ENCODE measurements at regions not wholly inside any gene's neighbourhood (a gene's known extent, or its start where the extent isn't known, plus 50 kb on each side); places are given as distances from the start of the nearest gene placed in this dataset.

DNA sequence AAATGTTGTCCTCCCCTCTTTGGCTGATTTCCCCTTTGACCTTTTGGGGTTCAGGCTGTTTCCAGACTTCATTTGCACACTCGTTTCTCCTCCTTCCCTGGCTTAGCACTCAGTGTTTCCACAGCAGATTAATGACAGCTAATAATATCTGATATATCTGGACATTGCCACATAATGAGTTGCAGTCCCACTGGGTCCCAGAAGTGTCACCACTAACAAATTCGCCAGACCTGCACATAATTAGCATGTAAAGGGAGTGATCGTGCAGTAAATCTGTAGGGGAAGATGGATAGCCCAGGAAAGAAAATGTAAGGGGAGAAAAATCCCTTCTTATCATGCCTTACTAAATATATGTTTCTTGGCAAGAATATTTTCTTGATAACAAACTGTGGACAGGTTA is 922.1 kb downstream of the TFAP2A start:
- intact Hi-C loops (cut with DNase I): no loop called here
- no peaks in the 10 kb centered on the region for H3K4me1 ChIP-seq
- H3K27me3 ChIP-seq: no peaks in the 10 kb centered on the region
- TF ChIP-seq POLR2A (IDR thresholded peaks at IDR 0.05) (no peak), POLR2AphosphoS5 (IDR thresholded peaks at IDR 0.05; ENCODE audit: insufficient read depth in 1 of 2, low read depth in 1 of 2) (no peak)
- TF ChIP-seq, protein P1, sequence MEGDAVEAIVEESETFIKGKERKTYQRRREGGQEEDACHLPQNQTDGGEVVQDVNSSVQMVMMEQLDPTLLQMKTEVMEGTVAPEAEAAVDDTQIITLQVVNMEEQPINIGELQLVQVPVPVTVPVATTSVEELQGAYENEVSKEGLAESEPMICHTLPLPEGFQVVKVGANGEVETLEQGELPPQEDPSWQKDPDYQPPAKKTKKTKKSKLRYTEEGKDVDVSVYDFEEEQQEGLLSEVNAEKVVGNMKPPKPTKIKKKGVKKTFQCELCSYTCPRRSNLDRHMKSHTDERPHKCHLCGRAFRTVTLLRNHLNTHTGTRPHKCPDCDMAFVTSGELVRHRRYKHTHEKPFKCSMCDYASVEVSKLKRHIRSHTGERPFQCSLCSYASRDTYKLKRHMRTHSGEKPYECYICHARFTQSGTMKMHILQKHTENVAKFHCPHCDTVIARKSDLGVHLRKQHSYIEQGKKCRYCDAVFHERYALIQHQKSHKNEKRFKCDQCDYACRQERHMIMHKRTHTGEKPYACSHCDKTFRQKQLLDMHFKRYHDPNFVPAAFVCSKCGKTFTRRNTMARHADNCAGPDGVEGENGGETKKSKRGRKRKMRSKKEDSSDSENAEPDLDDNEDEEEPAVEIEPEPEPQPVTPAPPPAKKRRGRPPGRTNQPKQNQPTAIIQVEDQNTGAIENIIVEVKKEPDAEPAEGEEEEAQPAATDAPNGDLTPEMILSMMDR (IDR thresholded peaks at IDR 0.05): no peak
- H3K36me3 ChIP-seq: no peaks in the 10 kb centered on the region
- no peak overlapping the region for H3K27ac ChIP-seq
- H3K4me3 ChIP-seq: no peak overlapping the region
- no peaks in the 10 kb centered on the region for H3K9me3 ChIP-seq
- DNase-seq (ENCODE audit: extremely low spot score in 2 of 2): no peak

DNA sequence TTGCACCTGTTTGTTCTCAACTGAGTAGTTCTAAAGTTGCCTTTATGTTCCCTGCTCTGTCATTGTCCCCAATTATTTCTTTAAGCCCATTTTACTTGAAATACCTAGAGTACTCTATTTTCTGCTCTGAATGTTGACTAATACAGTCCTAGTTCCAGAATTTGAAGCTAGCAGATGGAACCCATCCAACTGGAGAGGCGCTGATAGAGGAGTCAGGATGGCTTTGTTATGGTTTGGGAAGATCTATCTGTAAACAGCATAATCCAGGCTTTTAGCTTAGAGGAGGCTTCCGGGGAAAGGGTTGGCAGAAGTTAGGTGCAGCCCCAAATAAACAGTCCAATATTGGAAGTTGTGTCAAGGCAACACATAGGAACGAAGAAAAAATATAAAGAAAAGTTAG is 927.7 kb downstream of the TFAP2A start:
- H3K4me1 ChIP-seq: peaks cover 3% of the 10 kb centered on the region
- no peak overlapping the region for H3K4me3 ChIP-seq
- no peak overlapping the region for H3K27ac ChIP-seq
- intact Hi-C loops (cut with DNase I): no loop called here
- H3K9me3 ChIP-seq: no peaks in the 10 kb centered on the region
- no peaks in the 10 kb centered on the region for H3K27me3 ChIP-seq
- no peak for TF ChIP-seq POLR2AphosphoS5 (IDR thresholded peaks at IDR 0.05; ENCODE audit: insufficient read depth in 1 of 2, low read depth in 1 of 2)
- TF ChIP-seq, protein P1 (IDR thresholded peaks at IDR 0.05): no peak
- no peak for TF ChIP-seq POLR2A (IDR thresholded peaks at IDR 0.05)
- DNase-seq (ENCODE audit: extremely low spot score in 2 of 2): no peak
- H3K36me3 ChIP-seq: no peaks in the 10 kb centered on the region

DNA sequence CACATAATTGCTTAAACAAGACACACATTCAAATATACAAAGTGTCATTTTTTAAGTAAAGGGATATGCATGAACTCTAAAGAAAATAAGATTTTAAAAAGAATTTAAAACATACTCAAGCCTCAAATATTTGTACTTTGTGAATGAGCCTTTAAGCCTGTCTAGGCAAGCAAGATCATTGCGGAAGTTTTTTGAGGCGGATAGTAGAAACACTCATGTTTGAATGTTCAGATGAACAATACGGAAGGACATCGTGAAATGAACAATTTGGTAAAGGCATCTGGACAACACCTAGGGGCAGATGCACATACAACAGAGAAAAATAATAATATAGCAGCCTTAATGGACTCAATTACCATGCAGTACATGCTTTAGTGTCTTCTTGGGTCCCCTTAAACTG is 928.9 kb downstream of the TFAP2A start:
- peaks cover 6% of the 10 kb centered on the region for H3K4me1 ChIP-seq
- no peak overlapping the region for H3K27ac ChIP-seq
- no peaks in the 10 kb centered on the region for H3K27me3 ChIP-seq
- intact Hi-C loops (cut with DNase I): no loop called here
- DNase-seq (ENCODE audit: extremely low spot score in 2 of 2): no peak
- TF ChIP-seq POLR2A (IDR thresholded peaks at IDR 0.05) (no peak), POLR2AphosphoS5 (IDR thresholded peaks at IDR 0.05; ENCODE audit: insufficient read depth in 1 of 2, low read depth in 1 of 2) (no peak)
- TF ChIP-seq, protein P1 (IDR thresholded peaks at IDR 0.05): no peak
- no peaks in the 10 kb centered on the region for H3K9me3 ChIP-seq
- no peaks in the 10 kb centered on the region for H3K36me3 ChIP-seq
- H3K4me3 ChIP-seq: no peak overlapping the region

DNA sequence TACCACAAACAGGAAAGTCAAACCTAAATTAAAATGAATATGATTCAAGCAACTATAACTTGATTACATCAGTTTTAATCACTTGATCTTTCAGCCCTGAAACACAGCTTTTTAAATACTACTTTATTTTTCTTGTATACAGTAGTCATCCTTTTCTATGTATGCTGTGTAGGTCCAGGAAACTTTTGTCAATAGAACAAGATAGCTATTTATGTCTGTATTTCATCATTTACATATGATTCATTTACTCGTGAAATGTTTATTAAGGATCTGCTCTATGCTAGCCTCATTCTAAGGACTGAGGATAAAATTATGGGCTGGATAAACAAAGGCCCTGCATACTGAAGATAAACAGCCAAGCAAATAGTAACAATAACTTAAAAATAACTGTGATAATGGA is 930.2 kb downstream of the TFAP2A start:
- Histone ChIP-seq H3K27me3 (no peaks in the 10 kb centered on the region), H3K9me3 (no peaks in the 10 kb centered on the region), H3K4me3 (no peak overlapping the region), H3K27ac (no peak overlapping the region), H3K4me1 (peaks cover 6% of the 10 kb centered on the region), H3K36me3 (no peaks in the 10 kb centered on the region)
- no peak for TF ChIP-seq POLR2A (IDR thresholded peaks at IDR 0.05)
- TF ChIP-seq, protein P1 (IDR thresholded peaks at IDR 0.05): no peak
- TF ChIP-seq POLR2AphosphoS5 (IDR thresholded peaks at IDR 0.05; ENCODE audit: insufficient read depth in 1 of 2, low read depth in 1 of 2): no peak
- intact Hi-C loops (cut with DNase I): no loop called here
- no peak for DNase-seq (ENCODE audit: extremely low spot score in 2 of 2)

DNA sequence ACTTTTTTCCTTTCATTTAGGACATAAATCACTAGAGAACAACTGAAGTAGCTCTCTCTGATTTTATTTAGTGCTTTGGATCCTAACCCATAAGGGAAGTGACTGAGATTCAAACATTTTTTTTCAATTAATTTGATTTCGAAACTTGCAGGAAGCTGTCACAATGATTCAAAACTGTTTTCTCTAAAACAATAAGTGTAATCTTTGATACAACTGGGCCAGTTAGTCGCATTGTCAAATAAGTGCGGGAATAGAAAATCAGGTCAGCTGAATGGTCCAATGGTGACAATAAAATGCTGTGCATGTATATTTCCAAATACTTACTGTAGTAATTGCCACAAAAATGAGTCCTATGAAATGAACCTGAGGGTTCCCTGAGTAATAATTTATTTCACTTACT is 930.8 kb downstream of the TFAP2A start:
- Histone ChIP-seq H3K36me3 (no peaks in the 10 kb centered on the region), H3K27ac (no peak overlapping the region), H3K9me3 (no peaks in the 10 kb centered on the region), H3K4me1 (peaks cover 6% of the 10 kb centered on the region), H3K4me3 (no peak overlapping the region), H3K27me3 (no peaks in the 10 kb centered on the region)
- intact Hi-C loops (cut with DNase I): no loop called here
- DNase-seq (ENCODE audit: extremely low spot score in 2 of 2): no peak
- TF ChIP-seq, protein P1 (IDR thresholded peaks at IDR 0.05): no peak
- no peak for TF ChIP-seq POLR2A (IDR thresholded peaks at IDR 0.05)
- TF ChIP-seq POLR2AphosphoS5 (IDR thresholded peaks at IDR 0.05; ENCODE audit: insufficient read depth in 1 of 2, low read depth in 1 of 2): no peak

Data from vagina (tissue), 2 donors.